Spleen (tissue), 7 donors: ENCODE measurements at regions not wholly inside any gene's neighbourhood (a gene's known extent, or its start where the extent isn't known, plus 50 kb on each side); places are given as distances from the start of the nearest gene placed in this dataset.

ENCODE experiments used
- CTCF ChIP-seq, 11 experiments: fragments of 200-600 bp in 7 of 11; fragments of 450-650 bp in 4 of 11; sonication (generic) in 4 of 11; IDR thresholded peaks in 8 of 11; conservative IDR thresholded peaks in 3 of 11; 1 replicate in 7 of 11; 2 replicates in 4 of 11; pipeline versions ENCODE4 v1.4.0 to v1.8.0; 2016 to 2021; ENCODE audit warnings: antibody characterized with exemption in 11 of 11, inconsistent platforms in 4 of 11, mild to moderate bottlenecking in 1 of 11
- POLR2A ChIP-seq, 3 donors: fragments of 450-650 bp; IDR thresholded peaks; one replicate each; pipeline ENCODE4 v1.5.1; 2017; ENCODE audit warnings: antibody characterized with exemption in 3 of 3, mild to moderate bottlenecking in 1 of 3
- POLR2AphosphoS5 ChIP-seq, 3 donors: sonication (generic); formaldehyde crosslinking; IDR thresholded peaks; one replicate each; pipeline ENCODE4 v1.5.1; 2017; ENCODE audit warnings: antibody characterized with exemption in 3 of 3
- donor health status: DM: no; HTN: no; CAD: no; lungs with moderate emphysema.
- donor health status: DM: no; HTN: no; CAD: no.
- donor health status: DM: no; HTN: no; CAD: no.

GRCh38 chr1:2923351-2923750 lies 97.9 kb upstream of the ACTRT2 start:
- TF ChIP-seq CTCF (IDR thresholded peaks at IDR 0.05 in 8 of 11, conservative IDR thresholded peaks at IDR 0.05 in 3 of 11) (no peak), POLR2AphosphoS5 (IDR thresholded peaks at IDR 0.05) (no peak), POLR2A (IDR thresholded peaks at IDR 0.05) (no peak)
